Esophagus muscularis mucosa (tissue), 3 donors: ENCODE measurements at regions not wholly inside any gene's neighbourhood (a gene's known extent, or its start where the extent isn't known, plus 50 kb on each side); places are given as distances from the start of the nearest gene placed in this dataset.

Experiments
- CTCF ChIP-seq, 3 experiments: fragments of 200-600 bp in 2 of 3; fragments of 450-650 bp in 1 of 3; sonication (generic) in 2 of 3; IDR thresholded peaks; one replicate each; pipeline ENCODE4 v1.5.1; 2017 to 2019; ENCODE audit warnings: antibody characterized with exemption in 3 of 3, mild to moderate bottlenecking in 2 of 3, moderate library complexity in 1 of 3
- EP300 ChIP-seq: sonication (generic); formaldehyde crosslinking; IDR thresholded peaks from one replicate; pipeline ENCODE4 v1.6.1; 2017; ENCODE audit warnings: antibody characterized with exemption

GRCh38 chr6:145489583-145489982, 245.7 kb downstream of the EPM2A start:
- no peak for TF ChIP-seq CTCF (IDR thresholded peaks at IDR 0.05)
- no peak for TF ChIP-seq EP300
